PC-3 (cell line): ENCODE measurements at regions not wholly inside any gene's neighbourhood (a gene's known extent, or its start where the extent isn't known, plus 50 kb on each side); places are given as distances from the start of the nearest gene placed in this dataset.

ENCODE experiments used
- EZH2 ChIP-seq: fragments of 300-600 bp; sonication (generic); IDR thresholded peaks from one replicate; pipeline ENCODE4 v1.6.1; 2017; ENCODE audit warnings: antibody characterized with exemption, mild to moderate bottlenecking, low read length; ENCODE audit not compliant: unreplicated experiment
- TF ChIP-seq, protein P1 (sequence below): fragments of 300-600 bp; sonication (generic); conservative IDR thresholded peaks from 2 replicates; pipeline ENCODE4 v1.5.1; 2017; ENCODE audit warnings: antibody characterized with exemption, low read depth, mild to moderate bottlenecking, low read length

DNA sequence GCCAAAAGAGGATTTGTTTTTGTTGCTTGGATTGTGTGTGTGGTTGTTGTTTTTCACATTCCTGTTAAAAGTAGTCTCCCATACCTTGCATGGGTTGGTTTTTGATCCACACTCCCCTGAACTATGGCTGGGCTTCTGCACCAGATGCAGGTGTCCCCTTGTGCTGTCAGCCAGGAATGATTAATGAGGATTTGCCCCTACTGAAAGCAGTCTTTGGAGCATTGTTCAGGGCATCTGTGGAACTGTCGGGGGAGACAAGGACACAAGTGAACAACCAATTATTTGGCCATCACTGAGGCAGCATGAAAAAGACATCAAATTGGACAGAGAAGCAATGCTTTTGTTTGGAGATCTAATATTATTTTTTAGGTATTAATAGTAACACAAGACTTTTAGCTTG lies 373.2 kb upstream of the MMS22L start:
- TF ChIP-seq, protein P1, sequence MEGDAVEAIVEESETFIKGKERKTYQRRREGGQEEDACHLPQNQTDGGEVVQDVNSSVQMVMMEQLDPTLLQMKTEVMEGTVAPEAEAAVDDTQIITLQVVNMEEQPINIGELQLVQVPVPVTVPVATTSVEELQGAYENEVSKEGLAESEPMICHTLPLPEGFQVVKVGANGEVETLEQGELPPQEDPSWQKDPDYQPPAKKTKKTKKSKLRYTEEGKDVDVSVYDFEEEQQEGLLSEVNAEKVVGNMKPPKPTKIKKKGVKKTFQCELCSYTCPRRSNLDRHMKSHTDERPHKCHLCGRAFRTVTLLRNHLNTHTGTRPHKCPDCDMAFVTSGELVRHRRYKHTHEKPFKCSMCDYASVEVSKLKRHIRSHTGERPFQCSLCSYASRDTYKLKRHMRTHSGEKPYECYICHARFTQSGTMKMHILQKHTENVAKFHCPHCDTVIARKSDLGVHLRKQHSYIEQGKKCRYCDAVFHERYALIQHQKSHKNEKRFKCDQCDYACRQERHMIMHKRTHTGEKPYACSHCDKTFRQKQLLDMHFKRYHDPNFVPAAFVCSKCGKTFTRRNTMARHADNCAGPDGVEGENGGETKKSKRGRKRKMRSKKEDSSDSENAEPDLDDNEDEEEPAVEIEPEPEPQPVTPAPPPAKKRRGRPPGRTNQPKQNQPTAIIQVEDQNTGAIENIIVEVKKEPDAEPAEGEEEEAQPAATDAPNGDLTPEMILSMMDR: no peak
- no peak for TF ChIP-seq EZH2
